Superior temporal gyrus (tissue), 1 donor: ENCODE measurements at regions not wholly inside any gene's neighbourhood (a gene's known extent, or its start where the extent isn't known, plus 50 kb on each side); places are given as distances from the start of the nearest gene placed in this dataset.

Experiments used
- DNase-seq: peaks from one replicate; pipeline ENCODE4 v3.0.0-alpha.2; 2016; ENCODE audit errors: extremely low spot score

GRCh38 chr2:30860003-30860725 is 52.9 kb upstream of the CAPN13 start:
- peak; percentile 22 for DNase-seq
